ENCODE measurements at regions not wholly inside any gene's neighbourhood (a gene's known extent, or its start where the extent isn't known, plus 50 kb on each side); places are given as distances from the start of the nearest gene placed in this dataset.

GRCh38 chr4:4613126-4613465 lies 71.2 kb upstream of the STX18 start:
- Histone ChIP-seq H3K36me3 (no peaks in the 10 kb centered on the region), H3K4me3 (no peak overlapping the region), H3K27me3 (no peaks in the 10 kb centered on the region), H3K27ac (no peak overlapping the region), H3K4me1 (no peaks in the 10 kb centered on the region), H3K9me3 (no peaks in the 10 kb centered on the region)
- intact Hi-C loops (cut with DNase I), result no loop called here
- TF ChIP-seq CTCF (IDR thresholded peaks at IDR 0.05), result no peak
- DNase-seq (no peak), ATAC-seq (no peak)

- Histone ChIP-seq H3K27me3 (no peaks in the 10 kb centered on the region), H3K4me3 (no peak overlapping the region), H3K9me3 (no peaks in the 10 kb centered on the region), H3K27ac (no peak overlapping the region), H3K36me3 (no peaks in the 10 kb centered on the region), H3K4me1 (no peaks in the 10 kb centered on the region)
- intact Hi-C loops (cut with DNase I), result no loop called here
- ATAC-seq, result no peak
- no peak for DNase-seq
- no peak for TF ChIP-seq CTCF (IDR thresholded peaks at IDR 0.05)
These were observed 68.8 kb upstream of the STX18 start for GRCh38 chr4:4610672-4611071.

GRCh38 chr4:4609622-4610334 lies 67.9 kb upstream of the STX18 start:
- no peak for DNase-seq
- Histone ChIP-seq H3K4me3 (no peak overlapping the region), H3K27me3 (no peaks in the 10 kb centered on the region), H3K9me3 (no peaks in the 10 kb centered on the region), H3K27ac (no peak overlapping the region), H3K36me3 (no peaks in the 10 kb centered on the region), H3K4me1 (no peaks in the 10 kb centered on the region)
- ATAC-seq, result no peak
- no peak for TF ChIP-seq CTCF (IDR thresholded peaks at IDR 0.05)
- intact Hi-C loops (cut with DNase I), result no loop called here

- Histone ChIP-seq H3K4me1 (no peaks in the 10 kb centered on the region), H3K36me3 (no peaks in the 10 kb centered on the region), H3K9me3 (no peaks in the 10 kb centered on the region), H3K4me3 (no peak overlapping the region), H3K27me3 (no peaks in the 10 kb centered on the region), H3K27ac (no peak overlapping the region)
- DNase-seq (no peak), ATAC-seq (no peak)
- intact Hi-C loops (cut with DNase I), result no loop called here
- no peak for TF ChIP-seq CTCF (IDR thresholded peaks at IDR 0.05)
These were observed 66.3 kb upstream of the STX18 start for GRCh38 chr4:4608214-4608537.

GRCh38 chr4:4607336-4608213 lies 65.7 kb upstream of the STX18 start:
- TF ChIP-seq CTCF (IDR thresholded peaks at IDR 0.05), result no peak
- Histone ChIP-seq H3K9me3 (no peaks in the 10 kb centered on the region), H3K4me1 (no peaks in the 10 kb centered on the region), H3K36me3 (no peaks in the 10 kb centered on the region), H3K27ac (no peak overlapping the region), H3K4me3 (no peak overlapping the region), H3K27me3 (no peaks in the 10 kb centered on the region)
- ATAC-seq (no peak), DNase-seq (no peak)
- intact Hi-C loops (cut with DNase I), result no loop called here

All from upper lobe of right lung (tissue), 1 donor.